ENCODE measurements at regions not wholly inside any gene's neighbourhood (a gene's known extent, or its start where the extent isn't known, plus 50 kb on each side); places are given as distances from the start of the nearest gene placed in this dataset.
A peak's percentile ranks its signal among the peaks of the same experiment; 100 is the strongest.

GRCh38 chr2:207394812-207395534 is 134.8 kb upstream of the CREB1 start:
- Mint-ChIP-seq H3K4me1 (no peaks in the 10 kb centered on the region), H3K27ac (no peak overlapping the region), H3K4me3 (no peak overlapping the region), H3K9me3 (peaks cover 0 to 8% (median 3%) of the 10 kb centered on the region in 3 donors), H3K36me3 (no peaks in the 10 kb centered on the region), H3K27me3 (peaks cover 5% of the 10 kb centered on the region)

- H3K27me3 Mint-ChIP-seq: peaks cover 5% of the 10 kb centered on the region
- no peak overlapping the region for H3K4me3 Mint-ChIP-seq
- no peaks in the 10 kb centered on the region for H3K36me3 Mint-ChIP-seq
- H3K4me1 Mint-ChIP-seq: no peaks in the 10 kb centered on the region
- H3K27ac Mint-ChIP-seq: no peak overlapping the region
- peaks cover 0 to 8% (median 5%) of the 10 kb centered on the region in 3 donors for H3K9me3 Mint-ChIP-seq
These were observed 134.1 kb upstream of the CREB1 start for GRCh38 chr2:207395535-207396251.

- H3K4me3 Mint-ChIP-seq: no peak overlapping the region
These were observed 131.7 kb upstream of the CREB1 start for GRCh38 chr2:207397917-207398655.

GRCh38 chr2:207399301-207399700 is 130.5 kb upstream of the CREB1 start:
- Mint-ChIP-seq H3K4me3 (no peak overlapping the region), H3K27me3 (peaks cover 3% of the 10 kb centered on the region), H3K4me1 (no peaks in the 10 kb centered on the region)

More at GRCh38 chr2:207397917-207398655, 131.7 kb upstream of the CREB1 start:
- H3K27ac Mint-ChIP-seq: peak overlapping the region in 1 of 3 donors; percentile 47
- H3K9me3 Mint-ChIP-seq: peaks cover 0 to 8% (median 5%) of the 10 kb centered on the region in 3 donors
- no peaks in the 10 kb centered on the region for H3K36me3 Mint-ChIP-seq
- H3K27me3 Mint-ChIP-seq: peaks cover 3% of the 10 kb centered on the region
- H3K4me1 Mint-ChIP-seq: no peaks in the 10 kb centered on the region

GRCh38 chr2:207401338-207401737 is 128.4 kb upstream of the CREB1 start:
- Mint-ChIP-seq H3K9me3 (peaks cover 0 to 4% (median 0%) of the 10 kb centered on the region in 3 donors), H3K27ac (no peak overlapping the region), H3K4me3 (no peak overlapping the region), H3K4me1 (no peaks in the 10 kb centered on the region), H3K27me3 (peaks cover 1% of the 10 kb centered on the region), H3K36me3 (no peaks in the 10 kb centered on the region)

More at GRCh38 chr2:207399301-207399700, 130.5 kb upstream of the CREB1 start:
- Mint-ChIP-seq H3K9me3 (peaks cover 0 to 8% (median 6%) of the 10 kb centered on the region in 3 donors), H3K27ac (no peak overlapping the region), H3K36me3 (no peaks in the 10 kb centered on the region)

- Mint-ChIP-seq H3K4me1 (peaks cover 5 to 8% (median 7%) of the 10 kb centered on the region in 3 donors), H3K36me3 (no peaks in the 10 kb centered on the region), H3K4me3 (no peak overlapping the region), H3K9me3 (peaks cover 0 to 4% (median 0%) of the 10 kb centered on the region in 3 donors), H3K27ac (no peak overlapping the region), H3K27me3 (no peaks in the 10 kb centered on the region)
These were observed 126.6 kb upstream of the CREB1 start for GRCh38 chr2:207403141-207403540.

- H3K36me3 Mint-ChIP-seq: peaks cover 2% of the 10 kb centered on the region
- H3K4me1 Mint-ChIP-seq: peaks cover 9 to 13% (median 12%) of the 10 kb centered on the region in 3 donors
- H3K27me3 Mint-ChIP-seq: no peaks in the 10 kb centered on the region
These were observed 125.8 kb upstream of the CREB1 start for GRCh38 chr2:207403950-207404349.

GRCh38 chr2:207405150-207405549 is 124.6 kb upstream of the CREB1 start:
- H3K27ac Mint-ChIP-seq: no peak overlapping the region
- H3K9me3 Mint-ChIP-seq: peaks cover 0 to 3% (median 0%) of the 10 kb centered on the region in 3 donors
- no peak overlapping the region for H3K4me3 Mint-ChIP-seq
- H3K4me1 Mint-ChIP-seq: peaks cover 12 to 15% (median 12%) of the 10 kb centered on the region in 3 donors
- H3K27me3 Mint-ChIP-seq: no peaks in the 10 kb centered on the region
- H3K36me3 Mint-ChIP-seq: peaks cover 2% of the 10 kb centered on the region

More at GRCh38 chr2:207403950-207404349, 125.8 kb upstream of the CREB1 start:
- H3K27ac Mint-ChIP-seq: no peak overlapping the region
- H3K4me3 Mint-ChIP-seq: no peak overlapping the region
- peaks cover 0 to 4% (median 0%) of the 10 kb centered on the region in 3 donors for H3K9me3 Mint-ChIP-seq

GRCh38 chr2:207408086-207408794 is 121.5 kb upstream of the CREB1 start:
- H3K27ac Mint-ChIP-seq: peak overlapping the region in 2 of 3 donors; percentile 74 to 88
- H3K9me3 Mint-ChIP-seq: peaks cover 0 to 2% (median 0%) of the 10 kb centered on the region in 3 donors
- peak overlapping the region in 2 of 4 donors; percentile 39 to 71 for H3K4me3 Mint-ChIP-seq
- H3K27me3 Mint-ChIP-seq: no peaks in the 10 kb centered on the region
- H3K36me3 Mint-ChIP-seq: peaks cover 2% of the 10 kb centered on the region
- H3K4me1 Mint-ChIP-seq: peaks cover 12 to 15% (median 12%) of the 10 kb centered on the region in 3 donors

GRCh38 chr2:207409517-207409916 is 120.2 kb upstream of the CREB1 start:
- Mint-ChIP-seq H3K4me3 (no peak overlapping the region), H3K27me3 (no peaks in the 10 kb centered on the region), H3K27ac (peak overlapping the region in 1 of 3 donors; percentile 88), H3K4me1 (peaks cover 12 to 15% (median 12%) of the 10 kb centered on the region in 3 donors), H3K9me3 (no peaks in the 10 kb centered on the region), H3K36me3 (peaks cover 2% of the 10 kb centered on the region)

- peaks cover 8 to 10% (median 9%) of the 10 kb centered on the region in 3 donors for H3K4me1 Mint-ChIP-seq
- H3K27ac Mint-ChIP-seq: no peak overlapping the region
- peaks cover 0 to 1% (median 0%) of the 10 kb centered on the region in 3 donors for H3K9me3 Mint-ChIP-seq
- H3K4me3 Mint-ChIP-seq: no peak overlapping the region
- H3K27me3 Mint-ChIP-seq: no peaks in the 10 kb centered on the region
- H3K36me3 Mint-ChIP-seq: peaks cover 2% of the 10 kb centered on the region
These were observed 116.9 kb upstream of the CREB1 start for GRCh38 chr2:207412787-207413310.

- Mint-ChIP-seq H3K9me3 (peaks cover 0 to 1% (median 0%) of the 10 kb centered on the region in 3 donors), H3K4me3 (no peak overlapping the region), H3K27me3 (no peaks in the 10 kb centered on the region), H3K36me3 (peaks cover 2% of the 10 kb centered on the region), H3K4me1 (peaks cover 2 to 5% (median 4%) of the 10 kb centered on the region in 3 donors), H3K27ac (no peak overlapping the region)
These were observed 116.3 kb upstream of the CREB1 start for GRCh38 chr2:207413376-207413907.

GRCh38 chr2:207416111-207416510 is 113.7 kb upstream of the CREB1 start:
- peaks cover 0 to 1% (median 0%) of the 10 kb centered on the region in 3 donors for H3K9me3 Mint-ChIP-seq
- no peak overlapping the region for H3K27ac Mint-ChIP-seq
- no peaks in the 10 kb centered on the region for H3K36me3 Mint-ChIP-seq
- H3K27me3 Mint-ChIP-seq: no peaks in the 10 kb centered on the region
- H3K4me3 Mint-ChIP-seq: no peak overlapping the region
- H3K4me1 Mint-ChIP-seq: no peaks in the 10 kb centered on the region

- H3K4me3 Mint-ChIP-seq: no peak overlapping the region
- peaks cover 0 to 1% (median 0%) of the 10 kb centered on the region in 3 donors for H3K9me3 Mint-ChIP-seq
- no peak overlapping the region for H3K27ac Mint-ChIP-seq
- H3K27me3 Mint-ChIP-seq: peaks cover under 1% of the 10 kb centered on the region
- no peaks in the 10 kb centered on the region for H3K4me1 Mint-ChIP-seq
- H3K36me3 Mint-ChIP-seq: no peaks in the 10 kb centered on the region
These were observed 112.9 kb upstream of the CREB1 start for GRCh38 chr2:207416900-207417299.

Measured in IgD-negative memory B cell (primary cell).